Inflammatory macrophage treated with lipopolysaccharide for 4 hours (primary cell): ENCODE measurements at regions not wholly inside any gene's neighbourhood (a gene's known extent, or its start where the extent isn't known, plus 50 kb on each side); places are given as distances from the start of the nearest gene placed in this dataset.
A peak's percentile ranks its signal among the peaks of the same experiment; 100 is the strongest.
"Not testable (repeated sequence)": the region's sequence is repeated elsewhere in the genome, so short reads cannot be mapped to it uniquely, and the experiment has no call there.

Source experiments
- DNase-seq: peaks from one replicate; pipeline ENCODE4 v3.0.0-alpha.2; 2020

DNA sequence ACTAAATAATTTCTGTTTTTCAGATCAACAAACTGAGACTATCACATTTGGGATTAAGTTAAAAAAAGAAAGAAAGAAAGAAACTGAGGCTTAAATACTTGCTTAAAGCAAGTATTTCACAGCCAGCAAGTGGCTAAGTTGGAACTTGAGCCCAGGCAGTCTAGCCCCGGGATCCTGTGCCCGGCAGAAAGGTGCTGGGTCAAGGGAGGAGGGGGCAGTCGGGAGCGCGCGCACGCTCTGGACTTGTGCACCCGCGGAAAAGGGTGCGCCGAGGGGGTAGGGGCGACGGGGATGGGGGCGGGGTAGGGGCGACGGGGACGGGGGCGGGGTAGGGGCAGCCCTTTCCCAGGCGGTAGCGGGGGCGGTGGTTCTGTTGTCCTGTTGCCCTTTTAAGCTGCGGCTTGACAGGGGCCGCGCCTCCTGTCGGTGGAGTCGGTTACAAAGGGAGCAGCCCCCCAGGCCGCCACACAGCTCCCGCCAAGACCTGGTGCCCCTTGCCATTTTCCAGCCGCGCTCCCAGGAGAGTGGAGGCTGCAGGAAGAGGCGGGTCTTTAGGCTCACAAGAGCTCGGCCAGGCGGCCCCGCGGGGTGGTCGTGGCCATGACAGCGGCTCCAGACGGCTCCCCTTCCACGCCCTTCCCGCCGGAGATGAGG is 60.6 kb downstream of the GOLGA8T start:
- DNase-seq, result not testable (repeated sequence)

DNA sequence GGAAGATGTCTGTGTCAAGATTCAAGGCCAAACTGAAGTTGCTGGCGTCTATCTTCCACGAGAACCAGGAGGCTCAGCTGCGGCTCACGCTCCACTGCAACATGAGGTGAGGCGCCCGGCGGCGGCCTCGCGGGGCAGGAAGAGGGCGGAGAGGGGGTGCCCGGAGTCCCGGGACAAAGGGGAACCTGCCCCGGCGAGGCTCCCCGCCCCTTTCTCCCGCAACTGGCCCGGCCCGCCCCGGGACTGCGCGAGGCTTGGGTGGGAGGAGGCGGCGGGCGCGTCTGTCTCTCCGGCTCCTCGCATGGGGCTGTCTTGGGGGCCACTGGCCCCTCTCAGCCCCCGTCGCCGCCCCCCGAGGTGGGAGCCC is 61.1 kb downstream of the GOLGA8T start:
- DNase-seq, result peak; percentile 1

DNA sequence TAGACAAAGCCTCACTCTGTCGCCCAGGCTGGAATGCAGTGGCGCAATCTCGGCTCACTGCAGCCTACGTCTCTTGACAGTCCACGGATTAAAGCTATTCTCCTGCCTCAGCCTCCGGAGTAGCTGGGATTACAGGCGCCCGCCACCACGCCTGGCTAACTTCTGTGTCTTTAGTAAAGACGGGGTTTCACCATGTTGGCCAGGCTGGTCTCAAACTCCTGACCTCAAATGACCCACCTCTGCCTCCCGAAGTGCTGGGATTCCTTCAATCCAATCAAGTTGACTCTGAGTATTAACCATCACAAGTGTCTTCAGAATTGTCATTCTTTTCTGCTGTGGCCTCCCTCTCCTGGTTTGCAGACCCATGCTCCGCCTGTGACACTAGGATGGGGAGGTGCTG is 61.9 kb downstream of the GOLGA8T start:
- not testable (repeated sequence) for DNase-seq

DNA sequence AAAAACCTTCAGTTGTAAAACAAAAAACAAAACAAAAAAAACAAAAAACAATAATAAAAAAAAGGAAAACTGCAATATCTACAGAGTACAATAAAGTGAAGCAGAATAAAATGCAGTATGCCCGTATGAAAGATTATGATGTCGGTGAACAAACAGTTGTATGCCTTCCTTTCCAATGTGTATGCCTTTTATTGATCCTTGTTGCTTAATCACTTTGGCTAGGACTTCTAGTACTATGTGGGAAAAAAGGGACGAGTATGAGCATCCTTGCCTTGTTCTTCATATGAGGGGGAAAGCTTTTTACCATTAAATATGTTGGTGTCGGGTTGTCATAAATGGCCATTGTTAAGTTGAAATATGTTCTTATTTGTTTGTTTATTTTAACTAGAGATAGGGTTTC is 66.7 kb downstream of the GOLGA8T start:
- not testable (repeated sequence) for DNase-seq

DNA sequence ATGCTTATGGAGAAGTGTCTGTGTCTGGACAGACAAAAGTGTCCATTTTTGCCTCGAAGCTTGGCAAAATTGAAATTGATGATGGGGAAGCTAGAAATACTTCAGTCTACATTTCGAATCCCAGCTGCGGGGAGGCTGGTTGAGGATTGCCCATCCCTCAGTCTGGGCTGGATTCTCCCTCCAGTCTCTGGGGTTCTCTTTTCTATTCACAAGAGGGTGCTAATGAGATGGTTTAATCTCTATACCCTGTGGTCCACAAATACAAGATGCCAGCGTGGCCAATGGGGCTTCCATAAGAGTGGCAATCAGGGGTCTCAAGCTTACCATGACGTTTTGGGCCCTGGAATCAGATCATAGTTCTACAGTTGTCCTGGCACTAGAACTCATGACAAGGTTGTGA is 78.9 kb downstream of the GOLGA8T start:
- DNase-seq, result not testable (repeated sequence)

DNA sequence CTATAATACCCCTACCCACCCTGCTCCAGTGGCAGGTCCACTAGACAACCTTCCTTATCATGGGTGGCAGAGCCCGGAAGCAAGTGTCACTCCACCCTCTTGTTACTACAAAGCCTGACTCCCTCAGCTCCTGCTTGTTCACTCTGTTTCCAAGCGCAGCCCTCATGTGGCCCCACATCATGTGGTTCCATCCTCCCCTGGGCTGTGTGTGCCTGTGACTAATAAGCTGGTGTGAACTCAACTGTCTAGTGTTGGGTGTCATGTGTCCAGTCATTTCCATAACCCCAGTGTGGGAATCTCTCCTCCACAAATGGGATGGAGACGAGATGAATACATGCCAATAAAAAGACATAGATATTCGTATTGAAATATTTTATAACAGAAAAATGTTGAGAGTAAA is 87.0 kb downstream of the GOLGA8T start:
- DNase-seq, result not testable (repeated sequence)

DNA sequence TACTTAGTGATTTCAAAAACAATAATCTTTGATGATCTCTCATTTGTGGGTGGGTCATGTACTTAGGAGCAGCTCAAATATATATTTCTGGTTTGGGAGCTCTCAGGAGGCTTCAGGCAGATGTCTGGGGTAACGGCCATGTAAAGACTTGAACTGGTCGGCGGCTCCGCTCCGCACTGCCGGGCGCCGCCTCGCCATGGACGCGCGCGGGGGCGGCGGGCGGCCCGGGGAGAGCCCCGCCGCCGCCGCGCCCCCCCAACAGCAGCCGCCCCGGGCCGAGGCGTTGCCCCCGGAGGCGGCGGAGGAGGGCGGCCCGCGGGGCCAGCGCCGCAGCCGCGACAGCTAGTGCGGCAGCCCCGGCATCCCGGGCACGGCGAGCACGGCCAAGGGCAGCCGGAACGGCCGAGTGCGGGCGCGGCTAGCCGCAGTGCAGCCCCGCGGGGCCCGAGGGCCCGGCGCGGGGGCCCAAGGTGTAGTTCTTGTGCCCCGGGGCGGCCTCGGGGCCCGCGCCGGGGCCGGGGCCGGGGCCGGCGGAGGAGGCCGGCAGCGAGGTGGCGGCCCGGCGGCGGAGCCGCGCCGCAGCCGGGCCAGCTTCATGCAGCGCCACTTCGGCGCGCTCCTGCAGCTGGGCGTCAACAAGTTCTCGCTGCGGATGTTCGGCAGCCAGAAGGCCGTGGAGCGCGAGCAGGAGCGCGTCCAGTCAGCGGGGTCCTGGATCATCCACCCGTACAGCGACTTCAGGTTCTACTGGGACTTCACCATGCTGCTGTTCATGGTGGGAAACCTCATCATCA is 88.1 kb downstream of the GOLGA8T start:
- not testable (repeated sequence) for DNase-seq

DNA sequence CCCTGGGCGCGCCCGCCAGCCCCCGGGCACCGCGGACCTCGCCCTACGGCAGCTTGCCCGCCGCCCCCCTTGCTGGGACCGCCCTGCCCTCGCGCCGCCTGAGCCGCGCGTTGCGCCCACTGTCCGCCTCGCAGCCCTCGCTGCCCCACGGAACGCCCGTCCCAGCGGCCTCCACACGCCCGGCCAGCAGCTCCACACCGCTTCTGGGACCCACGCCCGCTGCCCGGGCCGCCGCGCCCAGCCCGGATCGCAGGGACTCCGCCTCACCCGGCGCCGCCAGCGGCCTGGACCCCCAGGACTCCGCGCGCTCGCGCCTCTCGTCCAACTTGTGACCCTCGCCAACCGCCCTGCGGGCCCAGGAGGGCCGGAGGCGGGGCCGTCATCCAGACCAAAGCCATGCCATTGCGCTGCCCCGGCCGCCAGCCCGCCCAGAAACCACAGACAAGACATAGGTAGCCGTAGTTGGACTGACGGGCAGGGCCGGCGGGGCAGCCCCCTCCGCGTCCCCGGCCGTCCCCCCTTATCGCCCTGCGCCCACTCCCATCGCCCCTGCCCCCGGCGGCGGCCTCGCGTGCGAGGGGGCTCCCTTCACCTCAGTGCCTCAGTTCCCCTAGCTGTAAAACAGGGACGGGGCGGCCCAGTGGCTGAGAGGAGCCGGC is 90.5 kb downstream of the GOLGA8T start:
- DNase-seq, result not testable (repeated sequence)

DNA sequence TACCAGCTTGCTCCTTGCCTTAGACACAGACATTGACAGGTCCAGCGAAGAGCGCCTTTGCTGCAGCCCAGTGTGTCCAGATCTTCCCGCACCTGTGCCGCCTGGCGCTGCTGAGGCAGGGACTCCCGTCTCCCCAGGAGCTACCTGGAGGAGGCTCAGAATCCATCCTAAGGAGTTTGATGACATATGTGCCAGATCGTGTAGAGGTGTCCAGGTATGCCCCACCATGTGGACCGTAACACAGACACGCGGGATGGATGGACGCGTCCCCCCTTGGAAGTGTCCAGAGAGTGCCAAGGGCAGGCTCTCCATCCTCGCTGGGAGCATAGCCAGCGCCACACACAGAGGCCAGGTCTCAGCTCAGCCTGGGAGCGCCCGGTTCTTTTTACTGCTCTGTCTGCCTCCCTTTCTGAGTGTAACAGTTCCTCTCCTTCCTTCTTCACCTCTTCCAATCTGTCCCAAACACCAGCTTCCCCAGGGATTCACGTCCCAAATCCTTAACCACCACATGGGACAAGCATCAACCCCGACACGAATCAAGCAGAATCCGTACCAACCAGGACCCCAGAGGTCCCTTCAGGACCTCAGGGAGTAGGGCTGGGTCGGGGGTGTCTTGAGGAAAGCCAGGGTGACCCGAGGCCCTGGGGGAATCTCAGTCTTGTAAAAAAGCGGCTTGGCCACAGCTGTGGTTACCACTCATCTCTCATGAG is 126.7 kb downstream of the GOLGA8T start:
- DNase-seq, result not testable (repeated sequence)

DNA sequence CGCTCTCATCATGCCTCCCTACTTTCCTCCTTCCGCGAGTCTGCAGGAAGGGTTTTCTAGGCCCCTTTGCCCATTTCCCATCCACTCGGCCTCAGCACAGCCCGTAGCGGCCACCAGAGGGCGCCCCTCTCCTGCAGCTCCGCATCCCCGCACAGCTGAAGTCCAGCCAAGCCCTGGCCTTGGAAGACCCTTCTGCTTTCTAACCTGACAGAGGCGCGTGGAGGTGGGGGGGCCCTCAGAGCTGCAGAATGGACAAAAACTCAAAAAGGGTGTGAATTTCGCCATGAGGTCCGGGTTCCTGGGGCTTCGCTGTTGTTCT is 127.2 kb downstream of the GOLGA8T start:
- not testable (repeated sequence) for DNase-seq

DNA sequence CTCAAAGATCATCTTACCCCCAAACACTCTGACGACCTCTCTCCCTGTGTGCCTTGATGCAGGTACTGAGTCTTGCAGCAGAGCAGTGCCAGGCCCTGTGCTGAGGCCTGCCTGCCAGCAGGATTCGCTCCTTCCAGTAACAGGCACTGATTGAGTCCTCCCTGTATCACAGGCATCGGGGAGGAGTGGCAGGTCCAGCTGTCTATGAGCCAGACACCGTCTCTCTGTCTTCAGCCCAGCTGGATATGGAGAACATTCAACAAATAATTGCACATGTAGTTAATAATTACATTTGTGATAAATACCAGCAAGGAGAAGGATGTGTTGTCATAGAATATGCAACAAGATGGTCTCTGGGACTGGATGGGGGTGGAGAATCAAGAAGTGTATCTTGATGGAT is 129.1 kb downstream of the GOLGA8T start:
- DNase-seq, result not testable (repeated sequence)

DNA sequence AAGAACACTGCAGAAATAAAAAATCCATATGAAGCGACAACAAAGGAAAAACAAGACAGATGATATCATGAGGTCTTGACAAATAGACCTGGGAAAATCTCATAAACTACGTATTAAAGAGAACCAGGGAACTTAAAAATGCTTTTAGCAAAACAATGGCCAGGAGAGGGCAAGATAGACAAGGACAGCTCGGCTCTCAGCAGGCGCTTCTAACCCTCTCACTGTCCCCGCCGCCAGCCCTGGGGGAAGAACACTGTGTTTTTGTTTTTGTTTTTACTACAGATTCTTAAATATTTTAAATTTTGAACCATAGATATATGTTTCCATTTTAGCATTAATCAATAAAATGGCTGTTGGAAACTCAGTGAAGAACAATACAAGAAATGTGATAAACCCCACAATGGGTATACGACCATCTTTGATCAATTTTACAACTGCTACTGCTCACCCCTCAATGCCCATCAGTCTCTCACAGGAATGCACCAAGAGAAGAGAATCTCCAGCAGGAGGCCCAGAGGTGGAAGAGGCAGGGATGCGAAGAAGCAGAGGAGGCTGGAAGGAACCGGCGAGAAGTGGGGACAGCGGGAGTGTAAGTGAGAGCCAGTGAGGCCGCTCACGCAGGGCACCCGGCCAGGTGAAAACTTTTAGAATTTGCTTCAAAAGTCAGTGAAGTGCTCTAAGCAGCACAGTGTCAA is 98.0 kb downstream of the CHRFAM7A start:
- not testable (repeated sequence) for DNase-seq

DNA sequence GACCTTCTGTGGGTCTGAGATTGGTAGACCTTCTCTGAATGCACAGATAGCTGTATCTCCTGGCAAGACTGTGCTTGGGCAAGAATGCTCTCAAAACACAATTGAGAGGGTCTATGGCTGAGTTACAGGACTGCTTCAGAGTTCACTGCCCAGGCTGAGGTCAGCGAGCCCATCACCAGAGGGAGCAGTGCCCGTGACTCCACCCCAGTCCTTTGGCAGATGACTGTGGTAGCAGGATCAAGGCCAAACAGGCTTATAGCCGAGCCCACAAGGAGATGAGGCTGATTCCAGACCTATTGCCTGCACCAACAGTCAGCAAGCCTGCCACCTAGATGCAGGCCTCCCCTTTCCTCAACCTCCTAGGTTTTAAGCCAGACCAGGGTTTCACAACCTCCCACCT is 89.4 kb downstream of the CHRFAM7A start:
- not testable (repeated sequence) for DNase-seq
